ENCODE measurements at regions not wholly inside any gene's neighbourhood (a gene's known extent, or its start where the extent isn't known, plus 50 kb on each side); places are given as distances from the start of the nearest gene placed in this dataset.

DNA sequence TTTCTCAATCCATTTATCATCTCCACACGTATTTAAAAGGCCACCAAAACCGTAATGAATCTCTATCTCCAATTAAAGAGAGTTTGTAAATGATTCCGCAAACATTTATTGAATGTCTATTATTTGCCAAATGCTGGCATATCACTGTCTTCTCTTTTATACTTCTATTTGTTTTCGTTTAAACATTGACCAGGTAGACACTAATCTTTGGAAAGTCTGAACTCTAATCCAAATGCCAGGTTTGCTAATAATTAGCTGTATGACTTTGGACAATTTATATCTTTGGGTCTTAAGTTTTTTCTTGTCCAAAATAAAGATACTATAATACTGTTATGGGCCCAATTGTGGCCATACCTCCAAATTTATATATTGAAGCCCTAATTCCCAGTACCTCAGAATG is 299.2 kb upstream of the TBX18 start:
- Histone ChIP-seq H3K27ac (ENCODE audit: low read depth in 1 of 2, low read length in 1 of 2) (no peak overlapping the region), H3K36me3 (ENCODE audit: control insufficient read depth in 4 of 4, insufficient read depth in 4 of 4, low read length in 4 of 4) (no peaks in the 10 kb centered on the region), H3K27me3 (ENCODE audit: control insufficient read depth in 3 of 3, insufficient read depth in 3 of 3, low read length in 2 of 3) (no peaks in the 10 kb centered on the region), H3K9ac (ENCODE audit: insufficient read depth in 1 of 2, low read length in 2 of 2) (no peak overlapping the region), H3K4me3 (no peak overlapping the region), H3K9me3 (ENCODE audit: control insufficient read depth in 4 of 4, insufficient read depth in 3 of 4, low read length in 3 of 4) (no peaks in the 10 kb centered on the region), H3K4me1 (ENCODE audit: control insufficient read depth in 5 of 5, insufficient read depth in 5 of 5, low read length in 5 of 5) (no peaks in the 10 kb centered on the region)
- TF ChIP-seq, protein P1, sequence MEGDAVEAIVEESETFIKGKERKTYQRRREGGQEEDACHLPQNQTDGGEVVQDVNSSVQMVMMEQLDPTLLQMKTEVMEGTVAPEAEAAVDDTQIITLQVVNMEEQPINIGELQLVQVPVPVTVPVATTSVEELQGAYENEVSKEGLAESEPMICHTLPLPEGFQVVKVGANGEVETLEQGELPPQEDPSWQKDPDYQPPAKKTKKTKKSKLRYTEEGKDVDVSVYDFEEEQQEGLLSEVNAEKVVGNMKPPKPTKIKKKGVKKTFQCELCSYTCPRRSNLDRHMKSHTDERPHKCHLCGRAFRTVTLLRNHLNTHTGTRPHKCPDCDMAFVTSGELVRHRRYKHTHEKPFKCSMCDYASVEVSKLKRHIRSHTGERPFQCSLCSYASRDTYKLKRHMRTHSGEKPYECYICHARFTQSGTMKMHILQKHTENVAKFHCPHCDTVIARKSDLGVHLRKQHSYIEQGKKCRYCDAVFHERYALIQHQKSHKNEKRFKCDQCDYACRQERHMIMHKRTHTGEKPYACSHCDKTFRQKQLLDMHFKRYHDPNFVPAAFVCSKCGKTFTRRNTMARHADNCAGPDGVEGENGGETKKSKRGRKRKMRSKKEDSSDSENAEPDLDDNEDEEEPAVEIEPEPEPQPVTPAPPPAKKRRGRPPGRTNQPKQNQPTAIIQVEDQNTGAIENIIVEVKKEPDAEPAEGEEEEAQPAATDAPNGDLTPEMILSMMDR (IDR thresholded peaks at IDR 0.05; ENCODE audit: control extremely low read depth, extremely low read depth): no peak
- 70 to 71% methylated on average over 4 of the region's 4 CpGs for WGBS, 2 donors
- DNase-seq (no peak), ATAC-seq (ENCODE audit: insufficient read depth, low FRiP score) (no peak)

- no peak overlapping the region for H3K4me3 ChIP-seq
- TF ChIP-seq, protein P1 (IDR thresholded peaks at IDR 0.05; ENCODE audit: control extremely low read depth, extremely low read depth): no peak
- ATAC-seq (ENCODE audit: insufficient read depth, low FRiP score): no peak
- H3K36me3 ChIP-seq (ENCODE audit: control insufficient read depth in 4 of 4, insufficient read depth in 4 of 4, low read length in 4 of 4): no peaks in the 10 kb centered on the region
- no peak overlapping the region for H3K9ac ChIP-seq (ENCODE audit: insufficient read depth in 1 of 2, low read length in 2 of 2)
- no peaks in the 10 kb centered on the region for H3K4me1 ChIP-seq (ENCODE audit: control insufficient read depth in 5 of 5, insufficient read depth in 5 of 5, low read length in 5 of 5)
- H3K27ac ChIP-seq (ENCODE audit: low read depth in 1 of 2, low read length in 1 of 2): no peak overlapping the region
- H3K9me3 ChIP-seq (ENCODE audit: control insufficient read depth in 4 of 4, insufficient read depth in 3 of 4, low read length in 3 of 4): no peaks in the 10 kb centered on the region
- H3K27me3 ChIP-seq (ENCODE audit: control insufficient read depth in 3 of 3, insufficient read depth in 3 of 3, low read length in 2 of 3): no peaks in the 10 kb centered on the region
- 80 to 93% methylated on average over 2 of the region's 2 CpGs for WGBS, 2 donors
- DNase-seq: no peak
Measured at GRCh38 chr6:85062884-85063283, 298.5 kb upstream of the TBX18 start.

- DNase-seq (no peak), ATAC-seq (ENCODE audit: insufficient read depth, low FRiP score) (no peak)
- no peaks in the 10 kb centered on the region for H3K27me3 ChIP-seq (ENCODE audit: control insufficient read depth in 3 of 3, insufficient read depth in 3 of 3, low read length in 2 of 3)
- H3K9ac ChIP-seq (ENCODE audit: insufficient read depth in 1 of 2, low read length in 2 of 2): no peak overlapping the region
- H3K4me3 ChIP-seq: no peak overlapping the region
- no peaks in the 10 kb centered on the region for H3K4me1 ChIP-seq (ENCODE audit: control insufficient read depth in 5 of 5, insufficient read depth in 5 of 5, low read length in 5 of 5)
- H3K36me3 ChIP-seq (ENCODE audit: control insufficient read depth in 4 of 4, insufficient read depth in 4 of 4, low read length in 4 of 4): no peaks in the 10 kb centered on the region
- no peaks in the 10 kb centered on the region for H3K9me3 ChIP-seq (ENCODE audit: control insufficient read depth in 4 of 4, insufficient read depth in 3 of 4, low read length in 3 of 4)
- 20 to 44% methylated on average over 2 of the region's 2 CpGs for WGBS, 2 donors
- H3K27ac ChIP-seq (ENCODE audit: low read depth in 1 of 2, low read length in 1 of 2): no peak overlapping the region
- TF ChIP-seq, protein P1 (IDR thresholded peaks at IDR 0.05; ENCODE audit: control extremely low read depth, extremely low read depth): no peak
Measured at GRCh38 chr6:85058806-85059205, 294.4 kb upstream of the TBX18 start.

DNA sequence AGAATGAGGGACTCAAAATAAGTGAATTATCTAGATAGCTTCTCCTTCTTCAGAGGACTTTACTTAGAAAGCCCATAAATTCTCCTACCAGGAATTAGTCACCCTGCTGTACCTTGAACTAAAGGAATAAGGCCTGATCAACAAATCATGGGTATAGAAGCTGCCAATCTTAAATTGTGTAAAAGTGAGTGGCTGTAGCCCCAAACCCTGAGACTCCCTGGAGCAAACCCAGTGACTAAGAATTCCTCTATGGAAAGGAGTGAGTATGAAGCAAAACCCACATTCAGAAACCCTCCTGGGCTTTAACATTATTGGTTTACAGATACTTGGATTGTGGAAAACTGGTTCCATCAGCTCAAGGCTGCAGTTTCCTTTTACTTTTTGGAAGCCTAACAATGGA is 285.8 kb upstream of the TBX18 start:
- ATAC-seq (ENCODE audit: insufficient read depth, low FRiP score) (no peak), DNase-seq (no peak)
- TF ChIP-seq, protein P1 (IDR thresholded peaks at IDR 0.05; ENCODE audit: control extremely low read depth, extremely low read depth): no peak
- no peaks in the 10 kb centered on the region for H3K27me3 ChIP-seq (ENCODE audit: control insufficient read depth in 3 of 3, insufficient read depth in 3 of 3, low read length in 2 of 3)
- no peak overlapping the region for H3K9ac ChIP-seq (ENCODE audit: insufficient read depth in 1 of 2, low read length in 2 of 2)
- no peaks in the 10 kb centered on the region for H3K4me1 ChIP-seq (ENCODE audit: control insufficient read depth in 5 of 5, insufficient read depth in 5 of 5, low read length in 5 of 5)
- no peak overlapping the region for H3K4me3 ChIP-seq
- H3K27ac ChIP-seq (ENCODE audit: low read depth in 1 of 2, low read length in 1 of 2): no peak overlapping the region
- no peaks in the 10 kb centered on the region for H3K36me3 ChIP-seq (ENCODE audit: control insufficient read depth in 4 of 4, insufficient read depth in 4 of 4, low read length in 4 of 4)
- peaks cover 0 to 3% (median 0%) of the 10 kb centered on the region in 4 donors for H3K9me3 ChIP-seq (ENCODE audit: control insufficient read depth in 4 of 4, insufficient read depth in 3 of 4, low read length in 3 of 4)

All from lung (tissue), 11 donors.